Stimulated activated CD4-positive, alpha-beta T cell treated with anti-CD3 and anti-CD28 coated beads, Interleukin-1b, Interleukin-23, amount 100 ng/mL, for 24 hours (primary cell): ENCODE measurements at regions not wholly inside any gene's neighbourhood (a gene's known extent, or its start where the extent isn't known, plus 50 kb on each side); places are given as distances from the start of the nearest gene placed in this dataset.

Experiments used
- DNase-seq, 4 experiments: peaks; one replicate each; pipeline ENCODE4 v3.0.0-alpha.2; 2020; ENCODE audit warnings: low read depth in 4 of 4, low spot score in 1 of 4

DNA sequence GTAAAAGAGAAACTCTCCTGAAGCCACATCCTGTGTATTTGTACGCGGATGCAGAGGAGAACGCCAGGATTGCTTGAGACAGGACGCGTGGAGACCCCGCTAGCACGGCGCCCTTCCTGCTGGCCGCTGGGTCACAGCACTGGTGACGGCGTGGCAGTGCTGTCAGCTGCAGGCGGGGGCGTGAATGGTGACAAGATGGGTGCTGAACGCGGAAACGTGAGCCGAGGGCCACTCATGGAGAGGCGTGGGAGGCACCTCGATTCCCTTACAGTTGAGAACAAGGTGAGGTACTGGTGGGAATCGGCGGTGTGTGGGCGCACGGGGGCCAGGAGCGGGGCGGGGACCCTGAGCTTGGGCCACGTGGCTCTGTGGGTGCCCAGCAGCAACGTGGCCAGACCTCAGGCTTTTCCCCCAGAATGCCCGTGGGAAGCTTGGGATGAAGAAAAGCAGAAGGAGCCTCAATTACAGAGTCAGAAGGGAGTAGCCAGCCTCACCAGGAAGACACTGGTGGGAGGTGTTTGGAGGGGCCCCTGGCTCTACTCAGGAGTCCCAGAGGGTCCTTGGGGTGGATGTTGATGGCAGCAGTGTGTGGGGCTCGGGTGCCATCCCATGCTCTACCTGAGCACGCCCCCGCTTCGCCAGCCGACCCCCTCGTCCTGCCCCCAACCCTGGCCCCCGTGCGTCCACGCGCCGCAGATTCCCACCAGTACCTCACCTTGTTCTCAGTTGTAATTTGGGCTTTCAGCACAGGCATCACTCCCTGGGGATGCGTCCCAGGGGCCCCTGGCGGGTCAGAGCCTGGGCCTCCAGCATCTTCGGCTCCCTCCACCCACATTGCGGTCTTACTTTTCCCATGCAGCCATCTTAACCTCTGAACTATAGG is 208.4 kb upstream of the TCERG1L start:
- DNase-seq: no peak

DNA sequence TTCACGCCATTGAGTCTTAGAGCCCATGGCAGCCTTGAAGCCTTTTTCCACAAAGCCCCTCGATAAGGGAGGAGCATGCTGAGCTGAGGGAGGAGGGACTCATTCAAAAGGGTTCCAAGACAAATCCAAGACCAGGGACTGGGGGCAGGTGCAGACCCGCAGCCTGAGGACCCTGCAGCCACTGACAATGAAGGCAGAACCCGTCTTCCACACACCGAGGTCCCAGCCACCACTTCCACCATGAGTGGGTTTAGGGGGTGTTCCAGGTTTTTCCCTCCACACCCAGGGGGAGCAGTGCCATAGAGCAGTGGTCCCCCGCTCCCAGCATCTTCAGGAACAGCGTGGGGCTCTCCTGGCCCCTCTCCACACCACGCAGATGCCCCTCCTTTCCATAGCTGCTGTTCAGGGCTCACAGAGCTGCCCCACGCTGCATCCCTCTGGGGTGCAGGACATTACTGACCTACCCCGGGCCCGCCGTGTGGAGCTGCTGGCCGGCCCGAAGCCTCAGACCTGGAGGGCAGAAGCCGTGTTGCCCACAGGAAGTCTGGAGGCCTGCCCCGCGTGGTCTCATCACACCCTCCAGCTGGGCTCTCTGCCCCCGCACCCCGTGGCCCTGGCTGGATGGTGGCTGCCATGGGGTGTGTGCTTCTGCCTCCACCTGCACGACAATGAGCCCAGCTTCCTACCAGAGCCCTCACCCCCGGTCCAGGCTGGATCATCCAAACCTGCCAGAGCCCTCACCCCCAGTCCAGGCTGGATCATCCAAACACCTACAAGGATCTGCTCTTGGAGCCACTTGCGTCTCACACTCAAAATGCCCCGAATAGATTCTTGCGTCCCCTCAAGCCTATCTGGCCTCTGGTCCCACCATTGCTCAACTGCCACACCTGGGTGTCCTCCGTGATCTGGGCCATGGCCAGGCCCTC is 220.0 kb upstream of the TCERG1L start:
- DNase-seq: no peak

DNA sequence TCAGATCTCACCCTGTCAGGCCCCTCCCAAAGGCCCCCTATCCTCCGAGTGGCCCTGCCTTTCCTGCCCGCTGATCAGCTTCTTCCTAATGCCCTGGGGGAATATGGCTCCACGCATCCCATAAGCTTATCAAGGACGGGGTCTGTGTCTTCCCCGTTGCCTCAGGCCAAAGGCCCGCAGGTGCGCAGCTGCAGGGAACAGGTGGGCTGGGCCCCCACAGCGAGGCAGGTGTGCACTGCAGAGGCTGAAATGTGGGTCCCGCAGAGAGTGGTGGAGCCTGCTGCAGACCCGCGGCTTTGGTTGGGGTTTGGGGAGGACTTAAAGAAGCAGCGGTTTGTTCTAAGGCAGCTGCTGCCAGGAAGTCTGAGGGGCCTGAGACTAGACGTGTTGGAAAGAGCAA is 220.8 kb upstream of the TCERG1L start:
- no peak for DNase-seq

DNA sequence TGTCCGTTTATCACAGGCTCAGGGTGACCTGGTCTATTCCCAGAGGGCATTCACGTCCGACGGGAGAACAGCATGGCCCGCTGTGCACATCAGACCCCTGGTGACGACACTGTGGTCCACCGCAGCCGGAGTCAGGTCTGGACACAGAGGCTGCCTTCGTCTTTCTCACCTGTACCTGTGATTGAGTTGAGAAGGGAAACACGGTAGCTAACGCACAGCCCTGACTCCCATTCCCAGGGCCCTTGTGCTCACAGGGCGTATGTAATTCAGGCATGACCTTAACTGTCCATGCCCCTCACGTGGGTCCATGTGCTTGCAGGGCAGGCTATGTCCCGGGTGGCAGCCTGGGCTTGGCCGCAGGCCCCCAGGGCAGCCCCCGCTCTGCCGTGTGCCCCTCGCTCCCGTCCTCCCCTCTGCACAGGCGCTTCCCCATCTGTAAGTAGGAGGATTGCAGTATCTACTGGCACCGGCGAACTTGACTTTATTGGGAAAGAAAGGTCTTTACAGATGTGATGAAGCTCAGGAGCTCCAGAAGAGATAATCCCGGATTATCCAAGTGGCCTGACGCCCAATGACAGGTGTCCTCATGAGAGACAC is 221.3 kb upstream of the TCERG1L start:
- DNase-seq: no peak

DNA sequence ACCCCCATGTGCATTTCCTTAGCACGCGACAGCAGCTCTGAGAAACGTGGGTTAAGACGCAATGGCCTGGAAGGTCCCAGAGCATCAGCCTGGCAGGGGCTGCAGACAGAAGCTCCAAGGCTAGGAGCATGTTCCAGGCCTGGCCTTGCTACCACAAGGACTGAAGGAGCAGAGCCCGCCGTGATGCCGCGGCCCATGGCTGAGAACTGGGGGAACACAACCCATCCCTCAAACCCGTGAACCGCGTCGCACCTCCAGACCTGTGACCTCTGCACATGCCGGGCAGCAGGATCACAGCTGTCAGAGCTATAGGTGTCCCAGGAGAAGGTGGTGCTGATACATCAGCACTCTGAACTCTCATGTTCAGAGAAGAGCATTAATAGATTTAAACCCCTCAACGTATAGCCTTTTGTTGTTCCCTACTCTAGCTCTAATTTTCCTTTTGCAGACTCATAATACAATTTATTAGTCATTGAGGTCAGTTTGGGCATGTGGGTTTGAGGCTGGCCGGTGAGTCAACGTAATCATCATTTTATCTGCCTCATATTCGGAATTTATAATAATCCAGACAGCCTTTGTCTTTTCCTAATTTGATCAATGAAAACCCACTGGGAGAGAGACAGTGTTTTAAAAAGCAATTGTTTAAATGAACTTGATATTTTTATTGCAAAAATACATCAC is 222.5 kb upstream of the TCERG1L start:
- DNase-seq: no peak

DNA sequence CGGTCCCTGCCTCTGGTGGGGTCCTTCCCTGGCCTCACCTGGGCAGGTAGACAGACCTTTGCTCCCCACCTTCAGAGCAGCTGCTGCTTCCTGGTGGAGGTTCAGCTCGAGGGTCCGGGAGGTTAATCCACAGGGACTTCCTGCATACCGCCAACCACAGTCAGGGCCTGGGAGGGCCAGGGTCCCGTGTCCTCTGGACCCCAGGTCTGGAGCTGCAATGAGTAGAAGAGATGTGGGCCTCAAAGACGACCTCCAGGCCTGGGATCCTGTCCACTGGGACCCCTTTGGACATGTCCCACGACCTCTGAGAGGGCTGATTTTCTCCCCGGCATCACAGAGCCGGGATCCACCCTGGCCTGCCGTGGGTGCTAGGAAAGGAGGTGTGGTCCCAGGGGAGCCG is 223.3 kb upstream of the TCERG1L start:
- no peak for DNase-seq

DNA sequence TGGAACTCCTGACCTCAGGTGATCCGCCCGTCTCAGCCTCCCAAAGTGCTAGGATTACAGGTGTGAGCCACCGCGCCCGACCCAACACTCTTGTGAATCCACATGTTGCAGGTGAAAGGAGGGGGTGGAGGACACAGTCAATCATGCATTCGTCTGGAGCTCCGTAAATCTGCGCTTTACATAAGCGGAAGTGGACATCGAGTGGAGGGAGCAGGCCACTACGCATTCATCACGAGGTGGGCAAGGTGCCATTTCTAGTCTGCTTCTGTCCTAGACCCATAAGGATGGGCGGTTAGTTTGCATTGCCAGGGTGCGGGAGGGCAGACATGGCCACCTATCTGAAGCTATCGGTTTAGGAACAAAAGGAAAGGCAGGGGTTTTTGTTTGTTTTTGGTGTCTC is 225.2 kb upstream of the TCERG1L start:
- DNase-seq: no peak

DNA sequence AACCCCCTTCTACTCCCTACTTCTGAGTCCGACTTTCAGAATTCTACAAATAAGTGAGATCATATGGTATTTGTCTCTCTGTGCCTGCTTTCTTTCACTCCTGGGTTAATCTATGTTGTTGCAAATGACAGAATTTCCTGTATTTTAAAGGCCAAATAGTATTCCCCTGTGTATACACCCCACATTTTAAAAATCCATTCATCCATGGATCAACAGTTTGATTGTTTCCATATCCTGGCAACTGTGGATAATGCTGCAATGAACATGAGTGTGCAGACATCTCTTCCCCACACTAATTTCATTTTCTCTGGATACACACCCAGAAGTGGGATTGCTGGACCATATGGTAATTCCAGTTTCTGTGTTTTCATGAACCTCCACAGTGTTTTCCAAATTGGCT is 225.8 kb upstream of the TCERG1L start:
- DNase-seq: no peak

DNA sequence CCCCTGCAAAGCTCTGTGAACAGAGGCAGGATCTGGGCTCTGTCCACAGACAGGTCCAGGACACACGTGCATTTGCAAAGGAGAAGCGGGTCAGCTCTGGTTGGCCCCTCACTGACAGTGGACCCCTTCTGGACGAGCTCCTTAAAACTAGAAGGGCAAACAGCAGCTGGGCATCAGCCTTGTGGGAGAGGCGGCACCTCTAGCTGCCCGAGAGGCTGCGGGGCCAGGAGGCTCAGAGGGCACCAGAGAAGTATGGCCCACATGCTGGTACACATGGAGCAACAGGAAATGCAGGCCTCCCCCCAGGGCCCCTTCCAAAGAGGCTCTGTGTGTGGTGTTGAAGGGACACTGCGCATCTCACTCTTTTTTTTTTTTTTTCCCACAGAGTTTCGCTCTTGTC is 233.0 kb upstream of the TCERG1L start:
- DNase-seq: no peak

DNA sequence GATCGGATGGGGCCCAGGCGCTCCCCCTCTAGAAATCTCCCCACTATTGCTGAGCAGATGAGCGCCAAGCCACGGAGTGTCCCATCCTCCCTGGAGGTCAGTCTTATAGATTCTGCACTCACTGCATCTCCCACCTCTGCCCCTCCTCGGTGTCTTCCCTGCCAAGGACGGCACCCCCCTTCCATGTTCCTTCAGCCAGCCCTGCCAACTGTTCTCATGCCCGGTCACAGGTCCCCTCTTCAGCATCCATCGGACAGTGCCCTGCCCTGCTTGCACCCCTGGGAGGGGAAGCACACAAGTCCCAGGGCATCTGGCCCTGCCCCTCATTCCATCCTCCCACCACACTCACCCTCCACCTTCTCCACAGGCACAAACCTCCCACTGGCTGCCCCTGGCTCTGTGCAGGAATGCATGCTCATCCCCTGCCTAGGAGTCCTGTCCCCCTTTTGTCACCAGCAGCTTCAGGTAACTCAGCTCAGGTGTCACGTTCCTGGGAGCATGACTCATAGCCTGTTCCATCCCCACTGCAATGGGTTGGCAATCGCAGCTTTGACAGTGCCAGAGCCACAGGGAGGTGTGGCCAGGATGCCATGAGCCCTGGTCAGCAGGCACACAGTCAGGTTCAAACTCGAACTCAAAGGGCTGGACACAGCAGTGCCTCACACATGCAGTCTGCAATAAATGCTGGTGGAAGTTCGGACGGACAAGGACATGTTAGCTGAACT is 234.7 kb upstream of the TCERG1L start:
- no peak for DNase-seq

DNA sequence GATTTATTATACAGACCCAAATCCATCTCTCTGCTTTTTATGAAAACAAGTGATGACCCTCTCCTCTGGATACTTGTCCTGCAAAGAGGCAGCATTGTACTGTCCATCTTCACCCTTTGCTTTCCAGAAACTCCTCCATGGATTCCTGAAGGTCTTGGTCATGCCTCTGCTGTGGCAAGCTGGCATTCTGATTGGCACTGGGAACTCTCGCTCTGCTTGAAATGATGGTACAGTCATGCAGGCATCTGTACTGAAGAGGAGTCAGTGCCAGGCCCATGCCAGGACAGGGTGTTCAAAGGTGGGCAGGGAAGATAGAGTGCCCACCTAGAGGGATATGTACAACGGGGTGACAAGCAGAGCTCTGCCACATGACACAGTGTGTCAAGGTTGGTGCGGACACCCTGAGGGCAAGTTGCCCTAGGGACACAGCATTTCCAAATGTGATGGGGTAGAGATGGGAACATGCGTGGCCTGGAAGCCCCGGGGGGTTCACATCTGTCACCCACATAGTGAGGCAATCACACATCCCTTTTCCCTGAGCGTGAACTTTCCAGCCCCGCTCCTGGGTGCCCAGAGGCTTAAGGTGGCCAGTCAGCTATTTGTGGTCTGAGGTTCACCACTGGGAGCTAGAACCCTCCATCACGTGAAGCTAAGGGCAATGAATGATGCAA is 235.7 kb upstream of the TCERG1L start:
- no peak for DNase-seq

DNA sequence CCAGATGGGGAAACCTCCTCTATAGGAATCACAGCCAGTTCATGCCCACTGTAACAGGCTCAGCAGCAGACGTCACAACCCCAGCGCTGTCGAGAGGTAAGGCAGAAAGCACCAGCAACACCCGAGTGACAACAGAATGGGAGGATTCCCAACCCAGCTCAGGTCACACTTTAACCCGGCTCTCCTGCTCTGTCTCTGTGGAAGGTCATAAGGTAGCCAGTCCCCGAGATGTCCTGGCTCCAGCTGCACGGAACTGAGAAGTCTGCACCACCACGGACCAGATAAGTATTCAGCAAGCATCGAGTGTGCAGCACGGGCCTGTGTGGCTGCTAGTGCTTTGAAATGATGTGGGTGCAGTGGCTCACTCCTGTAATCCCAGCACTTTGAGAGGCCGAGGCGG is 236.7 kb upstream of the TCERG1L start:
- no peak for DNase-seq

DNA sequence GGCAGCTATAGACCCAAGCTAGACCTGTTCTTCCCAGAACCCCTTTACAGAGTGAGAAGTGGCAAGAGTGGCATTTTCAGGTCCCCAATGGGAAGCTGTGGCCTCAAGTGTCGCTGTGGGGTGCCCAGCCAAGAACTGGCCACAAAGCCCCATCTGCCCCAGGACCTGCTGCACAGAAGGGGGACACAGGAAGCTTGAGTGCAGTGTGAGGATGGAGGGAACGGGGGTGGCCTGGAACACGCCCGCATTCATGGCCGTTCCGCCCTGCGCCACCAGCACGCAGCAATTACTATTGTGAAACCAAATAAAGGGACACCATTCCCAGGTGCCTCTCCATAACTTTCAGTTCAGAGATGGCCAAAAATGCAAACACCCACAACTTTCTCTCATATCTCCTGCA is 237.6 kb upstream of the TCERG1L start:
- no peak for DNase-seq

DNA sequence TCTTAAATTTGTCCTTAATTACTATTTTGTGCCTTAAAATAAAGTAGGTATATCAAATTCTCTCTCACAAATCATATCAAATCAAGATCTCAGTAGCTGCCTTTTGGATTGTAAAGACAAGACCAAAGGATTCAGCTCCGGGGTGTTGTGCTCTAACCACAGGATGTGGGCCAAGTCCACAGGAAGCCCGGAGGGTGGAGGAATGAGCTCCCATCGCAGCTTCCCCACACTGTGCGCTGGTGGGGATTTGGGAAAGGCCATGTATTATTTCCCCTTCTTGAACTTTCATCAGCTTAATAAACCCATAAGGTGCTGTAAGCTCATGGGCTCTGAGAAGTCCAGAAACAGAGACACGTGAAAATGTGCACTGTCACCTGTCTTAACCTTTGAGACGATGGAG is 241.6 kb upstream of the TCERG1L start:
- no peak for DNase-seq

DNA sequence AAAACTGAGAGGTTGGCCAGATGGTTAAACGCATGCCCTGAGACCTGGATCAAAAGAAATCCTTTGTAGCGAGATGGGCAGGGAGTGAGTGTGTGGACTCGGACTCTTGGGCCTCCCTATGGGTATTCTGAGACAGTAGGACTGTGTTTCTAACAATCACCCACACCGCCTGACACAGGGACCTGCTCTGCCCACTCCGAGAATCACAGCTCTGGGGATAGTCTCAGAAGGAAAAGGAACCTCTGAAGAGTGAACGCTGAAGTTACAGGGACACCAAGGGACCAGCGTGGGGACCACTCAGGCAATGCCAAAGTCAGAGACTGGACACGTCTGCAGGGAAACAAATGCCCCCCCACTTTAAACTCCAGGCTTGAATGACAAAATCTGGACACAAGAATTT is 242.1 kb upstream of the TCERG1L start:
- DNase-seq: no peak

DNA sequence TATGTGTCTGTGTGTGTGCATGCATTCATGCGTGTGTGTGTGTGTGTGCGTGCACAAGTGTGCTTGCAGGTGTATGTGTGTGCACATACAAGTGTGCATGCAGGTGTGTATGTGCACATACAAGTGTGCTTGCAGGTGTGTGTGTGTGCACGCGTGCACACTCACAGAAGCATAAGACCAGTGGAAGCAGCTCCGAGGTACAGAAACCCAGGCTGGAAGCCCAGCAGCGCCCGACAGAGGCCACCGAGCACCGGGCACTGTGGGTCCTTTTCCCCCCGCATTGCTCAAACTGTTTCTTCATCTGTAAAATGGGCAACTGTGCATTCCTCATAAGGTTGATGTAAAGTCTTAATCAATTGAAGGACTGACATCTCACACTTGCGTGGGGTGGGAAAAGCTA is 243.3 kb upstream of the TCERG1L start:
- no peak for DNase-seq

DNA sequence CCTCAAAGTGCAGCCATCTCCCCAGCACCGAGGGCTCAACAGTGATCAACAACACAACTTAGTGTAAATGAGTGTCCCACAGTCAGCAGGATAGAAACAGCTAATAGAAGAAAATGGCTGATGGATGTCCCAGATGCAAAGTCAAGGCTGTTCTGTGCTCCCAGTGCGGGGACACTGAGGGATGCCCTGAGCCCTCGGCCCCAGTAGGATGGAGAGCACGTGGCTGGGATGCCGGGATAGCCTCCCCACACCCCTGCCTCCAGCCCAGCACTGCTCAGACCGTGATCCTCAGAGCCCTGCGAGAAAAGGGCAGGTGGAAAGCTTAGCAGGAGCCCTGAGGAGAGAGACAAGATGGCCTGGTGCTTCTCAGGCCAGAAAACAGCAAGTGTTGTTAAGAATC is 243.9 kb upstream of the TCERG1L start:
- no peak for DNase-seq

DNA sequence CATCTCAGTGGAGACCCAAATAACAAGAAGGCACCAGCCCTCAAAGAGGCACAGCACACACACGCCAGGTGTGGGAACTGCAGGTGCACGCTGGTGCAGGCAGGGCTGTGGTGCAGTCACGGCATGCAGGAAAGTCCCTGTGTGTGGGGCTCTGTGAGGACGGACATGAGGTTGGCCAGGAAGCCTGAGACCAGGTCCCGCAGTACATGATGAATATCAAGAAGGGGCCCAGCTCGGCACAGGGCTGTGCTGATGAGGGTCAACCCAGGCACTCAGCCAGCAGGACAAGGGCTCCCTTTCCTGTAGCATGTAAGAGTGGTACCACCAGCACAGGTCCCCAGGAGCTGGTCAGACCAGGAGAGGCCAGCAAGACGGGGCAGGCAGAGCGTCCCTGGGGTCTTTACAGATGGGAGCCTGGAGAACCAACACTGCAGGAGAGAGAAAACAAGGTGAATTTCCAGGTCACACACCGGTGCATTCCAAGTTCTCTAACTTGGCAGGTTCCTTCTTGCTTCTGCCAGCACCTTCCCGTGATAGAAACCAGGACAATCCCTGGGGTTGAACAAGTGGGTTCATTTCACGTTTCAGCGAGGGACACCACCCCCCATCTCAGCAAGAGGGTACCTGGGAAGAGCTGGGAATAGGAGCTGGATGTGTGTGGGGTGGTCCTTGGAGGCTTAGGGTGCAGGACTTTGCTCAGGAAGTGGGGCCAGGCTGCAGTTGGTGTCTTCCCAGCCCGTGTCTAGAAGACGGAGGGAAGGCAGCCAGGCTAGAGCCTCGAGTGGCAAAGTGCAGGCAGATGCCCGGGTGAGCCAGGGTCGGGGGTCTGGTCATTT is 244.8 kb upstream of the TCERG1L start:
- DNase-seq: no peak

DNA sequence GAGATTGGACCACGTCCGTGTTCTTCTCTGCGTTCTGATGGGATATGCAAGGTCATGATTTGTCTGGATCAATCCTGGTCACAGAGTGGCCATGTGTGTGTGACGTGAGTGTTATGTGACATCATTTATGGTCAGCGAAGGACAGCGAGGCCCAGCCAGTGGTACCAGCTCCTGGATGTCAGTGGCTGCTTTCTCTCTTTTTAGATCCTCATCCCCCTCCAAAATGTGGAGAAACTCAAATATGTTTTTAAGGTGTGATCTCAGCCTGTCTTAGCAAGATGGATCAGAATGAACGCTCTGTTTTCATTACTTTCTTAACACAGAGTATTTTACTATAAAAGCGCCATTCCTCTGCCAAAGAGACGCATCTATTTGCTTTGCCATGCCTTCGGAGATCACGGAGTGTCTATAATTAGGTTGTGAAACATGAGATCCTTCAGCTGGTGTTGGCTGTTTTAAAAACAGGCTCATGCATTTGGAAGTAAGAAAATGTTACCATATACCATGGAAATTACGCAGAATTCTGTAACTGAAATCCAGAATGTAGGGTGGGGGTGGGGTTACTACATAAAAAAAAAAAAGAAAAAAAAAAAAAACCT is 245.5 kb upstream of the TCERG1L start:
- no peak for DNase-seq
